ENCODE measurements at regions not wholly inside any gene's neighbourhood (a gene's known extent, or its start where the extent isn't known, plus 50 kb on each side); places are given as distances from the start of the nearest gene placed in this dataset.

GRCh38 chr7:120185940-120186682, 86.9 kb upstream of the KCND2 start:
- Histone ChIP-seq H3K27me3 (no peaks in the 10 kb centered on the region), H3K9me3 (no peaks in the 10 kb centered on the region), H3K4me1 (peaks cover 0 to 19% (median 3%) of the 10 kb centered on the region in 12 donors), H3K36me3 (no peaks in the 10 kb centered on the region), H3K4me3 (no peak overlapping the region), H3K27ac (no peak overlapping the region)
- 62 to 77% (median 74%) methylated on average over 3 of the region's 3 CpGs for WGBS, 4 donors
- DNase-seq (no peak), ATAC-seq (peak; percentile 72 to 86 (median 82))
- TF ChIP-seq POLR2A (IDR thresholded peaks at IDR 0.05), result no peak
- TF ChIP-seq CTCF (IDR thresholded peaks at IDR 0.05), result no peak
- intact Hi-C loops (cut with DNase I), result no loop called here

GRCh38 chr7:120186688-120187087, 86.3 kb upstream of the KCND2 start:
- Histone ChIP-seq H3K9me3 (no peaks in the 10 kb centered on the region), H3K4me3 (no peak overlapping the region), H3K4me1 (peaks cover 0 to 19% (median 3%) of the 10 kb centered on the region in 12 donors), H3K27me3 (no peaks in the 10 kb centered on the region), H3K27ac (no peak overlapping the region), H3K36me3 (no peaks in the 10 kb centered on the region)
- TF ChIP-seq POLR2A (IDR thresholded peaks at IDR 0.05) (no peak), CTCF (IDR thresholded peaks at IDR 0.05) (no peak)
- 76 to 90% (median 83%) methylated on average over 4 of the region's 4 CpGs for WGBS, 4 donors
- intact Hi-C loops (cut with DNase I), result no loop called here
- DNase-seq (no peak), ATAC-seq (no peak)

GRCh38 chr7:120189623-120190022, 83.4 kb upstream of the KCND2 start:
- H3K4me1 ChIP-seq, result peaks cover 0 to 19% (median 3%) of the 10 kb centered on the region in 12 donors
- intact Hi-C loops (cut with DNase I), result no loop called here
- TF ChIP-seq CTCF (IDR thresholded peaks at IDR 0.05) (no peak), POLR2A (IDR thresholded peaks at IDR 0.05) (no peak)
- no peaks in the 10 kb centered on the region for H3K27me3 ChIP-seq
- no peaks in the 10 kb centered on the region for H3K9me3 ChIP-seq
- no peaks in the 10 kb centered on the region for H3K36me3 ChIP-seq
- DNase-seq (no peak), ATAC-seq (no peak)
- H3K4me3 ChIP-seq, result no peak overlapping the region
- H3K27ac ChIP-seq, result no peak overlapping the region

- ATAC-seq, result no peak
- Histone ChIP-seq H3K9me3 (peaks cover 0 to 4% (median 0%) of the 10 kb centered on the region in 12 donors), H3K4me3 (no peak overlapping the region), H3K36me3 (no peaks in the 10 kb centered on the region), H3K27ac (no peak overlapping the region), H3K27me3 (no peaks in the 10 kb centered on the region), H3K4me1 (peaks cover 0 to 16% (median 3%) of the 10 kb centered on the region in 12 donors)
- intact Hi-C loops (cut with DNase I), result no loop called here
- no peak for TF ChIP-seq POLR2A (IDR thresholded peaks at IDR 0.05)
- no peak for TF ChIP-seq CTCF (IDR thresholded peaks at IDR 0.05)
- DNase-seq, result no peak
Measured at GRCh38 chr7:120190109-120190508, 82.9 kb upstream of the KCND2 start.

All from heart left ventricle (tissue), 16 donors.